Globus pallidus (tissue), 1 donor: ENCODE measurements at regions not wholly inside any gene's neighbourhood (a gene's known extent, or its start where the extent isn't known, plus 50 kb on each side); places are given as distances from the start of the nearest gene placed in this dataset.
"Not testable (repeated sequence)": the region's sequence is repeated elsewhere in the genome, so short reads cannot be mapped to it uniquely, and the experiment has no call there.

Experiments used
- DNase-seq: peaks from one replicate; pipeline ENCODE4 v3.0.0-alpha.2; 2015; ENCODE audit warnings: low spot score

DNA sequence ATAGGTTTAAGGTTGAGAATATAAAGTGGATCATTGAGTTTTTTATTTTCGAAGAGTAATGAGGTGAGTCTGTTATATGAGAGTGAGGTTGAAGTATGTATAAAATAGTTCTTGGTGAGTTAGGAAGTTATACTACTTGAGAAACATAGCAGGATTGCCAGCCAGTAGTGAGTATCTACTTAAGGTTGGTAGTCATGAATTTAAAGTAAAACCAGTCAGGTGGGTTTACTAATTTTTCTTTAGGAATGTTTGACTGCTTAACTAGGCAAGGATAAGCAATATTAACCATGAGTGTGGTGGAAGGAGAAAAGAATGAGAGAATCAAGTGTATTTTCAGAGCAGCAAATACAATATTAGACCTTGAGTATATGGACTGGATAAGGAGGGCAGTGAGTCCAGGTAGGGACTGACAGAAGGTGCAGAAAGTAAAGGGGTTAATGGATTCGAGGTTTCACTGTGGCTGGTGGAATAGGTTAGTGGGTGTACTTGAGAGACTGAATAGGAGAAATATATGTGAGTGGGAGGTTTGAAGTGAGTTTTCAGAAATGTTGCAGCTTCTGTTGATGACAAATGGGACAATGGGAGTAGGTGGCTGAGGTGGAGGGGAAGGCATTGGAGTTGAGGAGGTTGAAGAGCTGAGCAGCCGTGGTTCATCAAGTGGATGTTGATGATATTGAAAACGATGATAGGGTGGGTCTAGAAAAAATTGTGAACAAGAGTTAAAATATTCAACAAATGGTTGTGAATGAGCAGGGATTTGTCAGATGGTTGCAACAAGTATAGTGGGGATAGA is 232.5 kb upstream of the ASCC3 start:
- no peak for DNase-seq

DNA sequence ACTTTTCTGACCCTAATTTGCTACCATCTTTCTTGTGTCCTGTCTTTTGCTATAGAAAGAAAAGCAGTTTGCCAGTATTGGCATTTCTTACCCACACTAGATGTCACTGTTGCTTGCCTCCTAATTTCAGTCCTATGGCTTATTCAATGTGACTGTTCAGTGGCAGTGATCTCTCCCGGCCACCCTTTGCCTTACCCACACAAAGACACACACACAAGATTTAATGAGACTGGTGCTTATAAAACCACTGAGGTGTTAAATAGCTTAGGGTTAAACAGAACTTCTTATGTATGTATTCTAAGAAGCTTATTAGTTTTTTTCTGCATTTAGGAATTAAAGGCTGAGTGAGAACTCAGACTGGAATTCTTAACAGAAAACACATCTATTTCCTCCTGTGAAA is 233.6 kb upstream of the ASCC3 start:
- DNase-seq = peak; percentile 48

DNA sequence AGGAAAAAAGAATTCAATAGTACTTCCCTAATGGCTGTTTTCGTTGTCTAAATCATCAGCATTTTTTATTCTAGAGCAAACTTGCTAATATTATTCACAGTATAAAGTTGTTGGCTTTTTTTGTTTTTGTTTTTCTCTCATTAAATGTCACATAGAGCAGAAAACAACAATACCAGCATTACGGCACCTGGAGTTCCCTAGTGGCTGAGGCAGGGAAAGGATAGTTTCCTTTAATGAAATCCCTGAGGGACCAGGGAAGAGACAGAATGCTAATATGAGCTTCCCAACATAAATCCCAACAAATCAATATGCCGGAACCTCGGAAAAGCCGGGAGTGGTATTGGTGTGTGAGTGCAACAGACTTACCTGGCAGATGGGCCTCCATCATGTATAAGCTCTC is 235.2 kb upstream of the ASCC3 start:
- no peak for DNase-seq

DNA sequence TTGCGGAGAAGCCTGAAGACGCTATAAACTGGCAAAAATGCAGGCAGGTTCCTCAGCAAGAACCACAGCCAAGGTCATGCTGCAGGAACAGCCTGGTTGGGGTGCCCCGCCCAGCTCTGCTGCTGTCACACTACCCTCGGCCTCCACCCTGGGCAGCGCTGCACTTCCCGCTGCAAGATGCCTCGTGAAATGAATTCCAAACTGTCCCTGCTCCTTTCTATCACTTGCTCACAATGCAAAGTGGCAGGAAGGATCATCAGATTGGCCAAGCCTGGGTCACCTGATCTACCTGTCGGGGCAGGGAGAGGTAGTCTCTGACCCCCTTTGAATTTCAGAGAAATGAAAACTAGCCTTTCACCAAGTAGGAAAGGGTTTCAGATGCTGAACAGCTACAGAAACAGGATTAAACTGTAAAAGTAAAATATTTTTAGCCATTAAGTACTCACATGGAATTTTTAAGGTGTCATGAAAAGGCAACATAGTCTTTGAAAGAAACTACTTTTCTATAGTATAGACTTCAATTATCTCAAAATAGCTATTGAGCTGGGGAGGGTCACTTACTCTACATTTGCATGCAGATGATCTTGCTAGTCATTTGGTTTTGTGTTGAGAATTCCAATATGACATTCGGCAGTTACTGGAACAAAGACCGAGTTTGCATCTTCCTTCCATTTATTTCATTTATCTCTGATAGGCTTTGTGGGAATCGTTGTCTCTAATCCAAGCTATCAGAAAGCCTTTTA is 236.4 kb upstream of the ASCC3 start:
- no peak for DNase-seq

DNA sequence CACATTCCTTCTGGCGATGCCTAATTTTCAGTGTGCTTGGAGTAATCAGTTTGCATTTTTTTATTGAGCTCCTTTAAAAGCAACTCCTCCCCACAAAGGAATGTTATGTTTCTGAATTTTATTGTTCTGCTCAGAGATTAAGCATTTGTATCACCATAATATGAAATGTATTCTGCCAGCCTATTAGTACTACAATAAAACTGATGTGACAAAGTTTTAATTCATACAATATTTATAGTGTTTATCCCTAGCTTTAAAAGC is 236.9 kb upstream of the ASCC3 start:
- no peak for DNase-seq

DNA sequence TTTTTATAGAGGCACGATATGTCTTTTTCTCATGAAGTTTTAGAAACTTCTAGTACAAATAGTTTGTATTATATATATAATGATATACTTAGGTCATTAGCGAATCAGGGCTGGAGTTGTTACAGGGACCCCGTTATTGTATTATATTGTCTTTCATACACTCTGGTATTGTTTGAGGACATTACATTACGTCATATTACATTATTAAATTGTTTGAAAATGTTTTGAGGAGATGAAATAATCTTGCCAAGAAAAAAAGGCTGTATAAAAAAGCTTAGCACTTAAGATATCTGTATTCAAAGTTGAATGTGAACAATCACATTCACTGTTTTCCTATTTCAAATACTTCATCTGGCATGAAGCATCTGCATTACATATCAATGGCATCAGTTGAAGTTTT is 239.6 kb upstream of the ASCC3 start:
- DNase-seq = no peak

DNA sequence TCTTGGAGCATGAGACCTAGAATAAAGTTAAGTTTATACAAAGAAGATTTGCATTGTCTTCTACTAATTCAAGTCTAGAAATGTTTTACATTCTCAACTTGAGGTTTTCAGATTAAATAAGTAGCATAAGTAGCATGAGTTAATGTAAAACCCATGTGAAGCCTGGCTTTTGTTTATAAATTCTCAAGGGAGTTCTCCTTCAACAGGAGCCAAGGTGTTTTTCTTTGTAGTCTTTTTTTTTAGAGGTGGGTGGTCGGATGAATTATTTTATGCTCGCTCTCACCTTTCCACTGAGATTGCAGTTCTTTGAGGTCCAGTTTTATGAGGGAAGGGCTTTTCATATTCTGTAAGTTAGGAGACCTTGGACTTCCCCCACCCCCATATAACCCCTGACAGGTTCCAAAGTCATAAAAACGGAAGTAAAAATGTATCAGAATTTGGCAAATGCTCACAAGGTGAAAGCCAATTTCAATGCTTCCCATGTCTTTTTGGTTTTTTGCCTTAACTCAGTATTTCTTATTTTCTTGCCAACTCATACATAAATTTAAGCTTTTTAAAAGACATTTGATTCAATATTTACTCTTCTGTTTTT is 244.3 kb upstream of the ASCC3 start:
- no peak for DNase-seq

DNA sequence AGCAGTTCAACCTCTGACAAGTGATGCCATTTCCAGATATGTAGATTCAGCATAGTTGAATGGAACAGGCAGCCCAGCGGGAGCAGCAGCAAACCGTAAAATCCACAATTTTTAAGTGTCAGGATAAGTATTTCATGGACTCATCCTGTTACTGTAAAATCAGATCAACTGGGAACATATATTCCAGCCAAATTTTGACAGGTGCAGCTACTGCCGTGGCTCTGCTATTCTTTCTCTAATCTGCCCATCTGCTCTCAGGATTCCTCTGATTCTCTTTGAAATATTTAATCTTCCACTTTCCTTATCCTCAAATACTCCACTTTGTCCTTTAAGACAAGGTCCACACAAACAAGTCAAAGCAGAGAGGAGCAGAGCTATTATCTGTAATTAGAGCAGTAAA is 245.4 kb upstream of the ASCC3 start:
- DNase-seq = no peak

DNA sequence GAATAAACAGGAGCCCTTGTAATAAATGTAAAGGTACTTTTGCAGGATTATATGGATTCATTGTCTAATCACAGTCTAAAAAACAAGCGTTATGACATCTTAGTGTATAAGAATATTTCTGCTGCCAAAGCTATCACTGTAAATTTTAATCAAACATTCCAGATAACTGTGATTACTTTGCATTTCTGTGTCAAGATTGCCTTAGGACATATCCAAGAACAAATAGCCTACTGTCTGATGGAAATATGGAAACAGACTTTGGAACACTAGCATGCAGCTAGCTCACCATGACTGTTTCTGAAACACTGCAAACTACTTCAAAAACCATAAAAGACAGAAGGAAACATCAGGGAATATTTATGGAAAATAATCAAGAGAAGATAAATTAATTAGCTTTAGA is 248.7 kb upstream of the ASCC3 start:
- no peak for DNase-seq

DNA sequence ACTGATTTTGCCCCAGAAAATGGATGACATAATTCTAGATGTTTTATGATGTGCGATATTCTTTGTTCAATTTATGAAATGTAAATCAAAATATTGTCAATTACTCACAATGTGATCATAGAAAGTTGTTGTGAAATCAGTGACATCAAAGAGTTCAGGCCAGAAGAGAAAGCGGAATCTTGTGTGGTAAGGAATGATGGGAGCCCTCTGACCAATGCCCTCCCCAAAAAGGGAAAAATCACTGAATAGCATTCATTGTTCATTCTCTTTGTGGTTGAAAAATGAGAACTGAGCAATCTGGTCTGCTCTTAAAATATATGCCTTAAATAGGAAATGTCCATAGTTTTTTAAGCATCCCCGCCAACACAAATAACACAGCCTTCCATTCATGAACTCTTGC is 247.1 kb upstream of the GRIK2 start:
- no peak for DNase-seq

DNA sequence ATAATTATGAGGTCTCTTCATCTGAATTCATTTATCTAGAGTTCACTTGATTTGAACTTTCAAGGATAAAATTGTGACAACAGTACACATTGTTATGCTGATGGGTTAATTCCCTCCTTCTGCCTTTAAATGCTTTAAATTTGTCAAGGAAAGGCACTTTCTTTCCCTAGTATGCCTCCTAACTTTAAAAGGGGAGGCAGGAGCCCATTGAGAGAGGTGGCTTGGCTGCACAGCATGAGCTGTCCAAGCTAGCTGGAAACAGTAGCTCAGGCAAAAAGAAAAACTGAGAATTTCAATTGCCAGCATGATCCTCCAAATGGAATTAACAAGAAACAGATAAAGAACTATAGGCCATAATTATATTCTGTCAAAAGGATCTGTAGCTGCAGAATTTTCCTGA is 243.3 kb upstream of the GRIK2 start:
- DNase-seq = no peak

DNA sequence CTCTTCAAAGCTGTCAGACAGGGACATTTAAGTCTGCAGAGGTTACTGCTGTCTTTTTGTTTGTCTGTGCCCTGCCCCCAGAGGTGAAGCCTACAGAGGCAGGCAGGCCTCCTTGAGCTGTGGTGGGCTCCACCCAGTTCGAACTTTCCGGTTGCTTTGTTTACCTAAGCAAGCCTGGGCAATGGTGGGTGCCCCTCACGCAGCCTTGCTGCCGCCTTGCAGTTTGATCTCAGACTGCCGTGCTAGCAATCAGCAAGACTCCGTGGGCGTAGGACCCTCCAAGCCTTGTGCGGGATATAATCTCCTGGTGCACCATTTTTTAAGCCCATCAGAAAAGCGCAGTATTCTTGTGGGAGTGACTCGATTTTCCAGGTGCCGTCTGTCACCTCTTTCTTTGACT is 235.9 kb upstream of the GRIK2 start:
- not testable (repeated sequence) for DNase-seq

DNA sequence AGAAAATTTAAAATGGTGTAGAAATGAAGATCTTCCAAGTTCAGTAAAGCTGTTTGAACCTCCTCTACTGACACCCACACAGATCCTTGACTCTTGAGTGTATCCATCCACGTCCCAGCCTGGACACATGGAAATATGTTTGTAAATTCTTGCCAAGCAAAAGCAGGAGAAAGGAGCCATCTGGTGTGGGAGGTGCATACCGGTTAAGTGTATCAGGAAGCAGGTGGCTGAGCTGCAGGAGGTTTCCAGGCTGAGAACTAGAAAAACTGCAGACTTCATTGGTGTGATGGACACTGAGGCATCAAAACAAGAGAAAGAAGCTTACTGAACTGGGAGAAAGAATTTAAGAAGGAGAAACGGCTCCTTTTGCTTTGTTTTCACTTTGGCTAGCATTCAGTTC is 229.9 kb upstream of the GRIK2 start:
- DNase-seq = no peak

DNA sequence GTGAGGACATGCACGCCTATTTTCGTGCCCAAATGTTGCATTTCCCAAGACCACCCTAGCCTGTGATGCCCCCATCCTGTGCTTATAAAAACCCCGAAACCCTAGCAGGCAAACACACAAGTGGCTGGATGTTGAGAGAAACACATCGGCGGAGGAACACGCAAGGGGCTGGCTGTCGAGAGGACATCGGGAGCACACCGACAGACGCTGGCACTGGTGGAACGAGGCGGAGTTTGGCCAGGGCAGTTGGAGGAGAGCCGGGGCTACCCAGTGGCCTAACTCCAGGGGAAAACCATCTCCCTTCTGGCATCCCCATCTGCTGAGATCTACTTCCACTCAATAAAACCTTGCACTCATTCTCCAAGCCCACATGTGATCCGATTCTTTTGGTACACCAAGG is 225.9 kb upstream of the GRIK2 start:
- DNase-seq = no peak

DNA sequence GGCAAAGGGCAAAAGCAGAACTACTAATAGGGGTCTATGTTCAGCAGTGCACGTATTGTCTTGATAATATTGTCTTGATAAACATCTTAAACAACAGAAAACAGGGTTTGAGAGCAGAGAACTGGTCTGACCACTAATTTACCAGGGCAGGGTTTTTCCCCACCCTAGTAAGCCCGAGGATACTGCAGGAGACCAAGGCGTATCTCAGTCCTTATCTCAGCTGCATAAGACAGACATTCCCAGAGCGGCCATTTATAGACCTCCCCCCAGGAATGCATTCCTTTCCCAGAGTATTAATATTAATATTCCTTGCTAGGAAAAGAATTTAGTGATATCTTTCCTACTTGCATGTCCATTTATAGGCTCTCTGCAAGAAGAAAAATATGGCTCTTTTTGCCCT is 222.5 kb upstream of the GRIK2 start:
- not testable (repeated sequence) for DNase-seq

DNA sequence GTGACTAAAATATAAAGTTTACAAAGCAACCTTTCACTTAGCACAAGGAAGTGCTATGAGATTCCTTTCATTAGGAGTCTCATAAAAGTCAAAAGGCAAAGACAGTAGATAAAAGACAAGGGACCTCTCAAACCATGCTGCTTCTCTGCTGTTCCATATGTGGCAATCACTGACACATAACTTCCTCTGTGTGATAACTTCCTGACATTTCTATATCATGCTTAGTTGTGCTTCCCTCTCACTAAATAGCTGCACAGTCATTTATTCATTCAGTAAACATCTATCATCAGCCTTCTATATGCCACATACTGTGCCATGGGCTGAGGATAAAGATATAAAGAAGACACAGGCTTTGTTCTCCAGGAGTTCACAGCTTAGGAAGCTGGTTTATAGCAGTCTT is 214.8 kb upstream of the GRIK2 start:
- DNase-seq = no peak

DNA sequence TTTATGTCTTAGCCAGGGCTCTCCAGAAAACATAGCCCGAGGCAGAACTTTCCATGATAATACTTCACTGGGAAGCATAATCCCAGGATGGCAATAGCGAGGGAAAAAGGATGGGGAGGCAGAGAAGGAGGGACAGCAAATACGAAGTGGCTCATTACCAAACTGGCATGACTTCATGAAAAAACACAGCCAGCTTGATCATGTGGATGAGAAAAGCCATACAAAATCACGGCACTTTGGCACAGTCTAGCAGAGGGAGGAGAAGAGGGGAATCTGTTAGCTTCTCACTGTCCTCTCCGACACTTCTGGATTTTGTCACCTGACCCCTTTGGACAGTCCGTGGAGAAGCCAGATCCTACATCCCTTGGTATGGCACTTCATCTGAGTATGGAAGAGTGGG is 212.5 kb upstream of the GRIK2 start:
- DNase-seq = no peak

DNA sequence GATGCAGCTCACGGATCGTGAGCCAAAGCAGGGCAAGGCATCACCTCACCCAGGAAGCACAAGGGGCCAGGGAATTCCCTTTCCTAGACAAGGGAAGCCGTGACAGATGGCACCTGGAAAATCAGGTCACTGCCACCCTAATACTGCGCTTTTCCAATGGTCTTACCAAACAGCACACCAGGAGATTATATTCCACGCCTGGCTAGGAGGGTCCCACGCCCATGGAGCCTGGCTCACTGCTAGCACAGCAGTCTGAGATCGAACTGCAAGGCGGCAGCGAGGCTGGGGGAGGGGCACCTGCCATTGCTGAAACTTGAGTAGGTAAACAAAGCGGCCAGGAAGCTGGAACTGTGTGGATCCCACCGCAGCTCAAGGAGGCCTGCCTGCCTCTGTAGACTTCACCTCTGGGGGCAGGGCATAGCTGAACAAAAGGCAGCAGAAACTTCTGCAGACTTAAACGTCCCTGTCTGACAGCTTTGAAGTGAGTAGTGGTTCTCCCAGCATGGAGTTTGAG is 205.2 kb upstream of the GRIK2 start:
- not testable (repeated sequence) for DNase-seq

DNA sequence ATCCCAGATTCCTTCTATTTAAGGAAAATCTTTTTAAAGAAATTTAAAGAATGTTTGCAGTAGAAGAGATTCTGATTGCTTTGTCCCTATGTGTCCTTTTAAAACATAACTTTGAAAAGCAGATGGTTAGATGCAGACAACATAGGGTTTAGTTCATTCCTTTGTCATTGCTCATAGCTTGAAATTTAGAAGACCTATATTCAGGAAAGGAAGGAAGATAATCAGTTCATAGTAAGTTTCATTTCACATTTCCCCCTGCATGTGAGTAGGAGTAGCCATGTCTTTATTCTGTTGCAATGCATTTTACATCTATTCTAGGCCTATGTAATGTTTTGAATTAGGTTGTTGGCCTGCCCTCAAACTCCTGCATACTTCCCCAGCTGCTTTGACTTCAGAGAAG is 197.9 kb upstream of the GRIK2 start:
- no peak for DNase-seq

DNA sequence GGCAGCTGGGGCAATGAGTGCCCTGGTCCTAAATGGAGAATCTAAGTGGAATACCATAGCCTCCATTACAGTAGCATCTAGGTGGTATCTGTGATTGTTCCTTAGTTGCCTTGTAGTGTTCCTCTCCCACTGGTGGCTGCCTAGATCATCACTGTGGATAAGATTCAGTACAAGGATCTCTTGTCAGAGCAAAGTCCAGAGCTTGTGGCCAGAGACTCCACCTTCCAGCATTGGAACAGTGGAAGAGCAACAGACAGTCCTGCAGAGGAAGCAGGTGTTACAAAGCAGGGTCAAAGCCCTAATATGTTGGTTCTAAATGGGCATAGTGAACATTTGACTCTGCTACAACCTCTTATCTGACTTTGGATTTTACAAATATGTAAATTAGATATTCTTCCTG is 194.1 kb upstream of the GRIK2 start:
- DNase-seq = no peak

DNA sequence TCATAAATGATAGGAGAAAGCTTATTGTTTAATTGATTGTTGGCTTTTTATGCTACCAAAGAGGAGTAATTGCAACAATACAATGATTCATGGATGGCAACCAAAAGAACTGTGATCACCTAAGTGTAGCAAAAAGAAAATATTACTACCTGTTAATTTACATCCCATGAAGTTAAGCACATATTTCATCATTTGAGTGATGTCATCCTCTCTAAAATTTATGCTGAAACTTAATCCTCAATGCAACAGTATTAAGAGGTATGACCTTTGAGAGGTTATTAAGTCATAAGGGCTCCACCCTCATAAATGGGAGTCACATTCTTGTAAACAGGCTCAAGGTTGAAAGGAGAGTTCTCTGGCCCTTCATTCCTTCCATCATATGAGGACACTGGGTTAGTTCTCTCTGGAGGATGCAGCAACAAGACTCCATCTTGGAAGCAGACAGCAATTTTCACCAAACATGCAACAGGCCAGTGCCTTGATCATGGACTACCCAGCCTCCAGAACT is 190.6 kb upstream of the GRIK2 start:
- DNase-seq = no peak

DNA sequence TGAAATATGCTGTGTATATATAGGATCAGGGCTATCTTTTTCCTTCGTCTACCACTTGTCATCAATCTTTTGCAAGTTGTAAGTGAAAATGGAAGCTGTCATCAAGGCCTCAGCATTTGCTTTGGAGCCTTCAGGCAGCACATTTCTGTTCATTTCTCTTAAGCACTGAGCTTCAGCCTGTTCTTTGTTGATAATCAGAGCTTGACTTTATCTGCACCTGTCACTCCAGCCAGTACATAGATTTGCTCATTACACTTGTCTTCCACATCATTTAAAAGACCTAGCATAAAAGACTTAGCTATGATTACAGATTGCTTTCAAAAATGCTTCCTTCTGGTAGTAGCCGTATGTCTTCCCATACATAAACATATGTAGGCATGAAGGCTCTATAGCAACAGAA is 189.8 kb upstream of the GRIK2 start:
- DNase-seq = no peak

DNA sequence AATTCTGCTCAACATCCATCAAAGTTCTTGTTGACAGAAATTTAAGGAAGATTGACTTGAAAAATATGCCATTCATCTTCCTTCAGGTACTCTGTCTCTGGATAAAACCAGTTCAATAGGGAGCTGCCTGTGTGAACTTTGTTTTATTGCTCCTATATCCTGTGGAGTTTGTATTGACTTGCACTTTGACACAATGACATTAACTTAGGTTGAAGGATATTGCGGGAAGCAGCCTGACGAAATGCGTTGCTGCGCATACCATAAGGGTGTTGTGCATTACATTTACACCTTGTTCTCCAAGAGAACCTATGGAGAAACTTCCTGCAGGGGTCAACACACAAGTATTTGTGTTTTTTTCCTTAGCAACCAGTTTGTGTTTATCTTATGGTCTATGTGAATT is 185.4 kb upstream of the GRIK2 start:
- DNase-seq = no peak
